Neural cell (in vitro differentiated cells): ENCODE measurements at regions not wholly inside any gene's neighbourhood (a gene's known extent, or its start where the extent isn't known, plus 50 kb on each side); places are given as distances from the start of the nearest gene placed in this dataset.
"Not testable (repeated sequence)": the region's sequence is repeated elsewhere in the genome, so short reads cannot be mapped to it uniquely, and the experiment has no call there.

ENCODE experiments used
- H2AFZ ChIP-seq: fragments of 200-600, 300-800 bp; sonication (generic), shearing (Covaris generic); 2 replicates; pipeline ENCODE4 v1.6.0; 2014; ENCODE audit warnings: low read depth, mild to moderate bottlenecking, antibody characterized with exemption, low read length, moderate library complexity
- H3F3A ChIP-seq: fragments of 200-600 bp; shearing (Covaris generic); 2 replicates; pipeline ENCODE4 v1.6.1; 2016; ENCODE audit warnings: mild to moderate bottlenecking, moderate library complexity, mixed read lengths, antibody characterized with exemption, low read length; ENCODE audit not compliant: insufficient read depth, poor library complexity, severe bottlenecking
- H3K27ac ChIP-seq: fragments of 200-600, 300-800 bp; sonication (generic), shearing (Covaris generic); 2 replicates; pipeline ENCODE4 v1.5.1; 2014; ENCODE audit warnings: mild to moderate bottlenecking, low read length, moderate library complexity
- H3K27me3 ChIP-seq: fragments of 300-800, 200-600 bp; sonication (generic), shearing (Covaris generic); 2 replicates; pipeline ENCODE4 v1.6.0; 2014; ENCODE audit warnings: mild to moderate bottlenecking, low read depth, low read length, moderate library complexity; ENCODE audit not compliant: insufficient read depth
- H3K36me3 ChIP-seq: fragments of 300-800, 200-600 bp; sonication (generic), shearing (Covaris generic); 2 replicates; pipeline ENCODE4 v1.5.1; 2014; ENCODE audit warnings: mild to moderate bottlenecking, antibody characterized with exemption, low read length, moderate library complexity; ENCODE audit not compliant: insufficient read depth
- H3K4me2 ChIP-seq: fragments of 300-800, 200-600 bp; sonication (generic), shearing (Covaris generic); 2 replicates; pipeline ENCODE4 v1.6.0; 2014; ENCODE audit warnings: mild to moderate bottlenecking, low read length
- H3K4me3 ChIP-seq: fragments of 300-800, 200-600 bp; sonication (generic), shearing (Covaris generic); 2 replicates; pipeline ENCODE4 v1.5.1; 2014; ENCODE audit warnings: mild to moderate bottlenecking, low read length, moderate library complexity
- H3K79me2 ChIP-seq: fragments of 200-600 bp; shearing (Covaris generic); replicated peaks from 2 replicates; pipeline ENCODE4 v1.6.0; 2014; ENCODE audit warnings: mild to moderate bottlenecking, low read length, moderate library complexity; ENCODE audit not compliant: insufficient read depth
- H3K9ac ChIP-seq: fragments of 300-800, 200-600 bp; sonication (generic), shearing (Covaris generic); 2 replicates; pipeline ENCODE4 v1.6.1; 2016; ENCODE audit warnings: mild to moderate bottlenecking, low read length, mixed read lengths
- H3K9me2 ChIP-seq: fragments of 200-600 bp; shearing (Covaris generic); 2 replicates; pipeline ENCODE4 v1.6.1; 2016; ENCODE audit warnings: mild to moderate bottlenecking, low read length, mixed read lengths; ENCODE audit not compliant: insufficient read depth
- H3K9me3 ChIP-seq: fragments of 200-600, 300-800 bp; sonication (generic), shearing (Covaris generic); 2 replicates; pipeline ENCODE4 v1.6.1; 2016; ENCODE audit warnings: mild to moderate bottlenecking, mixed run types, low read length, moderate library complexity, mixed read lengths
- H4K20me1 ChIP-seq: fragments of 200-600 bp; shearing (Covaris generic); 2 replicates; pipeline ENCODE4 v1.6.1; 2016; ENCODE audit warnings: mild to moderate bottlenecking, mixed run types; ENCODE audit not compliant: insufficient read depth
- EP300 ChIP-seq: fragments of 450-650 bp; conservative IDR thresholded peaks from 2 replicates; pipeline ENCODE4 v1.6.1; 2014; ENCODE audit warnings: antibody characterized with exemption, mild to moderate bottlenecking, moderate library complexity; ENCODE audit not compliant: poor library complexity, severe bottlenecking
- EZH2 ChIP-seq: fragments of 200-600, 300-800 bp; shearing (Covaris generic), sonication (generic); IDR thresholded peaks from 2 replicates; pipeline ENCODE4 v1.6.1; 2014; ENCODE audit warnings: antibody characterized with exemption, low read length, borderline replicate concordance, mild to moderate bottlenecking; ENCODE audit not compliant: insufficient read depth, poor library complexity, severe bottlenecking
- MXI1 ChIP-seq: fragments of 450-650 bp; conservative IDR thresholded peaks from 2 replicates; pipeline ENCODE4 v1.6.1; 2014; ENCODE audit warnings: antibody characterized with exemption, mild to moderate bottlenecking; ENCODE audit not compliant: poor library complexity, severe bottlenecking
- POLR2AphosphoS5 ChIP-seq: IDR thresholded peaks from 2 replicates; pipeline ENCODE4 v1.6.1; 2012
- RAD21 ChIP-seq: fragments of 450-650 bp; conservative IDR thresholded peaks from 2 replicates; pipeline ENCODE4 v1.6.1; 2014; ENCODE audit warnings: antibody characterized with exemption, mild to moderate bottlenecking, moderate library complexity
- SMC3 ChIP-seq: fragments of 450-650 bp; conservative IDR thresholded peaks from 2 replicates; pipeline ENCODE4 v1.6.1; 2014; ENCODE audit warnings: antibody characterized with exemption, mild to moderate bottlenecking, moderate library complexity; ENCODE audit not compliant: poor library complexity
- TAF1 ChIP-seq: IDR thresholded peaks from 2 replicates; pipeline ENCODE4 v1.6.1; 2012; ENCODE audit warnings: low read depth
- TF ChIP-seq, protein P1 (sequence below): IDR thresholded peaks from 2 replicates; pipeline ENCODE4 v1.6.1; 2012; ENCODE audit warnings: borderline replicate concordance
- TF ChIP-seq, protein P2 (sequence below): fragments of 450-650 bp; IDR thresholded peaks from 2 replicates; pipeline ENCODE4 v1.5.1; 2014; ENCODE audit warnings: antibody characterized with exemption, mild to moderate bottlenecking, moderate library complexity; ENCODE audit not compliant: poor library complexity, severe bottlenecking

DNA sequence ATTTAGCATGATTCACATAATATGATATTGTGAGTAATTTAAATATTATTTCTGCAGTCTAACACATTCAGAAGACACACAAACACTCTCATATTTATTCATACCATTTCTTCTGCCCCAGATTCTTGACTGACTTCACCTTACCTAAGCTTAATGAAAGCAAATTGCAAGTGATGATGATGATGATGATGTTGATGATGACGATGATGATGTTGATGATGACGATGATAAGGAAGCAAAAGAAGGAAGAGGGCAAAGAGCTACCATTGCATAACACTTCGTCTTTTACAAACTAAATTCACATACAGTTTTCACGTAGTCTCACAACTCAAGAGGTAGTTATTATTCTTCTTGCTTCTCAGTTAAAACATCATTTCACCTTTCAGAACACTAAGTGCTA is 404.7 kb downstream of the NAF1 start:
- TF ChIP-seq POLR2AphosphoS5, result no peak
- TF ChIP-seq, protein P1, sequence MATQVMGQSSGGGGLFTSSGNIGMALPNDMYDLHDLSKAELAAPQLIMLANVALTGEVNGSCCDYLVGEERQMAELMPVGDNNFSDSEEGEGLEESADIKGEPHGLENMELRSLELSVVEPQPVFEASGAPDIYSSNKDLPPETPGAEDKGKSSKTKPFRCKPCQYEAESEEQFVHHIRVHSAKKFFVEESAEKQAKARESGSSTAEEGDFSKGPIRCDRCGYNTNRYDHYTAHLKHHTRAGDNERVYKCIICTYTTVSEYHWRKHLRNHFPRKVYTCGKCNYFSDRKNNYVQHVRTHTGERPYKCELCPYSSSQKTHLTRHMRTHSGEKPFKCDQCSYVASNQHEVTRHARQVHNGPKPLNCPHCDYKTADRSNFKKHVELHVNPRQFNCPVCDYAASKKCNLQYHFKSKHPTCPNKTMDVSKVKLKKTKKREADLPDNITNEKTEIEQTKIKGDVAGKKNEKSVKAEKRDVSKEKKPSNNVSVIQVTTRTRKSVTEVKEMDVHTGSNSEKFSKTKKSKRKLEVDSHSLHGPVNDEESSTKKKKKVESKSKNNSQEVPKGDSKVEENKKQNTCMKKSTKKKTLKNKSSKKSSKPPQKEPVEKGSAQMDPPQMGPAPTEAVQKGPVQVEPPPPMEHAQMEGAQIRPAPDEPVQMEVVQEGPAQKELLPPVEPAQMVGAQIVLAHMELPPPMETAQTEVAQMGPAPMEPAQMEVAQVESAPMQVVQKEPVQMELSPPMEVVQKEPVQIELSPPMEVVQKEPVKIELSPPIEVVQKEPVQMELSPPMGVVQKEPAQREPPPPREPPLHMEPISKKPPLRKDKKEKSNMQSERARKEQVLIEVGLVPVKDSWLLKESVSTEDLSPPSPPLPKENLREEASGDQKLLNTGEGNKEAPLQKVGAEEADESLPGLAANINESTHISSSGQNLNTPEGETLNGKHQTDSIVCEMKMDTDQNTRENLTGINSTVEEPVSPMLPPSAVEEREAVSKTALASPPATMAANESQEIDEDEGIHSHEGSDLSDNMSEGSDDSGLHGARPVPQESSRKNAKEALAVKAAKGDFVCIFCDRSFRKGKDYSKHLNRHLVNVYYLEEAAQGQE, result no peak
- TF ChIP-seq MXI1, result no peak
- no peak for TF ChIP-seq EZH2
- no peak for TF ChIP-seq EP300
- TF ChIP-seq RAD21, result no peak
- TF ChIP-seq SMC3, result no peak
- TF ChIP-seq TAF1, result no peak
- TF ChIP-seq, protein P2, sequence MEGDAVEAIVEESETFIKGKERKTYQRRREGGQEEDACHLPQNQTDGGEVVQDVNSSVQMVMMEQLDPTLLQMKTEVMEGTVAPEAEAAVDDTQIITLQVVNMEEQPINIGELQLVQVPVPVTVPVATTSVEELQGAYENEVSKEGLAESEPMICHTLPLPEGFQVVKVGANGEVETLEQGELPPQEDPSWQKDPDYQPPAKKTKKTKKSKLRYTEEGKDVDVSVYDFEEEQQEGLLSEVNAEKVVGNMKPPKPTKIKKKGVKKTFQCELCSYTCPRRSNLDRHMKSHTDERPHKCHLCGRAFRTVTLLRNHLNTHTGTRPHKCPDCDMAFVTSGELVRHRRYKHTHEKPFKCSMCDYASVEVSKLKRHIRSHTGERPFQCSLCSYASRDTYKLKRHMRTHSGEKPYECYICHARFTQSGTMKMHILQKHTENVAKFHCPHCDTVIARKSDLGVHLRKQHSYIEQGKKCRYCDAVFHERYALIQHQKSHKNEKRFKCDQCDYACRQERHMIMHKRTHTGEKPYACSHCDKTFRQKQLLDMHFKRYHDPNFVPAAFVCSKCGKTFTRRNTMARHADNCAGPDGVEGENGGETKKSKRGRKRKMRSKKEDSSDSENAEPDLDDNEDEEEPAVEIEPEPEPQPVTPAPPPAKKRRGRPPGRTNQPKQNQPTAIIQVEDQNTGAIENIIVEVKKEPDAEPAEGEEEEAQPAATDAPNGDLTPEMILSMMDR, result no peak
- no peak overlapping the region for H3K9ac ChIP-seq
- H3K79me2 ChIP-seq, result no peaks in the 10 kb centered on the region
- H3K27me3 ChIP-seq, result no peaks in the 10 kb centered on the region
- no peak overlapping the region for H3K4me2 ChIP-seq
- H3K9me3 ChIP-seq, result no peaks in the 10 kb centered on the region
- H3F3A ChIP-seq, result no peaks in the 10 kb centered on the region
- peak overlapping the region; percentile 76 for H3K27ac ChIP-seq
- H3K9me2 ChIP-seq, result no peaks in the 10 kb centered on the region
- peak overlapping the region; percentile 8 for H3K4me3 ChIP-seq
- H2AFZ ChIP-seq, result no peak overlapping the region
- no peaks in the 10 kb centered on the region for H3K36me3 ChIP-seq
- no peaks in the 10 kb centered on the region for H4K20me1 ChIP-seq

DNA sequence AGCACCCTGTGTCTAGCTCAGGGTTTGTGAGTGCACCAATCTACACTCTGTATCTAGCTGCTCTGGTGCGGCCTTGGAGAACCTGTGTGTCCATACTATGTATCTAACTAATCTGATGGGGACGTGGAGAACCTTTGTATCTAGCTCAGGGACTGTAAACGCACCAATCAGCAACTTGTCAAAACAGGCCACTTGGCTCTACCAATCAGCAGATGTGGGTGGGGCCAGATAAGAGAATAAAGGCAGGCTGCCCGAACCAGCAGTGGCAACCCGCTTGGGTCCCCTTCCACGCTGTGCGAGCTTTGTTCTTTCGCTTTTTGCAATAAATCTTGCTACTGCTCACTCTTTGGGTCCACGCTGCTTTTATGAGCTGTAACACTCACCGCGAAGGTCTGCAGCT is 426.5 kb downstream of the NAF1 start:
- H3K4me2 ChIP-seq, H4K20me1 ChIP-seq, H3K27me3 ChIP-seq, H3F3A ChIP-seq, H3K36me3 ChIP-seq, H2AFZ ChIP-seq, H3K9ac ChIP-seq, H3K27ac ChIP-seq, H3K9me2 ChIP-seq, H3K9me3 ChIP-seq, H3K4me3 ChIP-seq, H3K79me2 ChIP-seq: not testable (repeated sequence)

DNA sequence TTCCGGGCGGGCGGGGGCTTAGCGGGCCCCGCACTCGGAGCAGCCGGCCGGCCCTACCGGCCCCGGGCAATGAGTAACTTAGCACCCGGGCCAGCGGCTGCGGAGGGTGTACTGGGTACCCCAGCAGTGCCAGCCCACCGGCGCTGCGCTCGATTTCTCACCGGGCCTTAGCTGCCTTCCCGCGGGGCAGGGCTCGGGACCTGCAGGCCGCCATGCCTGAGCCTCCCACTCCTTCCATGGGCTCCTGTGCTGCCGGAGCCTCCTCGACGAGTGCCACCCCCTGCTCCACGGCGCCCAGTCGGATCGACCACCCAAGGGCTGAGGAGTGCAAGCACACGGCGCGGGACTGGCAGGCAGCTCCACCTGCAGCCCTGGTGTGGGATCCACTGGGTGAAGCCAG is 427.1 kb downstream of the NAF1 start:
- H4K20me1 ChIP-seq, H3K36me3 ChIP-seq, H3F3A ChIP-seq, H3K27me3 ChIP-seq, H2AFZ ChIP-seq, H3K79me2 ChIP-seq, H3K27ac ChIP-seq, H3K4me3 ChIP-seq, H3K4me2 ChIP-seq, H3K9me2 ChIP-seq, H3K9ac ChIP-seq, H3K9me3 ChIP-seq: not testable (repeated sequence)
